HEK293 (cell line): ENCODE measurements at regions not wholly inside any gene's neighbourhood (a gene's known extent, or its start where the extent isn't known, plus 50 kb on each side); places are given as distances from the start of the nearest gene placed in this dataset.

ENCODE experiments used
- CTCF ChIA-PET: fragments of 350-600 bp; formaldehyde crosslinking; extraction: SDS; loops from one replicate; lab custom pipeline; 2021; ENCODE audit warnings: antibody characterized with exemption; lab: Yijun Ruan, JAX
- POLR2A ChIA-PET: fragments of 300-600 bp; formaldehyde crosslinking; extraction: SDS; loops from one replicate; lab custom pipeline; 2020; ENCODE audit warnings: antibody characterized with exemption, inconsistent platforms; lab: Yijun Ruan, JAX
- H3K27ac ChIP-seq: fragments of 200-500 bp; sonication (Bioruptor generic); 2 replicates; pipeline ENCODE4 v1.5.1; 2014; ENCODE audit warnings: low read depth, low read length, control low read depth, inconsistent platforms; ENCODE audit errors: extremely low read depth
- H3K36me3 ChIP-seq, 2 experiments: fragments of 200-500 bp in 1 of 2; sonication (Bioruptor generic) in 1 of 2; 1 replicate in 1 of 2; 2 replicates in 1 of 2; pipeline ENCODE4 v1.5.1; 2014 to 2017; ENCODE audit warnings: inconsistent platforms in 2 of 2, low read length in 2 of 2; ENCODE audit not compliant: control insufficient read depth in 2 of 2, insufficient read depth in 1 of 2
- H3K4me1 ChIP-seq: fragments of 200-500 bp; sonication (Bioruptor generic); 2 replicates; pipeline ENCODE4 v1.5.1; 2014; ENCODE audit warnings: mild to moderate bottlenecking, low read length, inconsistent platforms; ENCODE audit not compliant: control insufficient read depth, insufficient read depth
- H3K4me3 ChIP-seq: 2 replicates; pipeline ENCODE4 v1.5.1; 2011; ENCODE audit warnings: low read depth, mild to moderate bottlenecking, control low read depth, low read length, moderate library complexity
- H3K9me3 ChIP-seq: fragments of 200-500 bp; sonication (Bioruptor generic); 2 replicates; pipeline ENCODE4 v1.5.1; 2014; ENCODE audit warnings: low read depth, low read length, inconsistent platforms; ENCODE audit not compliant: control insufficient read depth, insufficient read depth
- HOXC10 ChIP-seq: sonication (generic); formaldehyde crosslinking; IDR thresholded peaks from 2 replicates; pipeline ENCODE4 v1.8.1; 2023; ENCODE audit warnings: mild to moderate bottlenecking, missing genetic modification reagents
- KLF10 ChIP-seq: fragments of 450-650 bp; IDR thresholded peaks from 2 replicates; pipeline ENCODE4 v1.5.1; 2018; ENCODE audit warnings: missing biosample characterization, mild to moderate bottlenecking, missing genetic modification characterization
- MEIS1 ChIP-seq: sonication (generic); formaldehyde crosslinking; IDR thresholded peaks from 2 replicates; pipeline ENCODE4 v1.8.1; 2022; ENCODE audit warnings: missing genetic modification reagents, mild to moderate bottlenecking, borderline replicate concordance
- PRDM1 ChIP-seq: fragments of 450-650 bp; formaldehyde crosslinking; IDR thresholded peaks from 2 replicates; pipeline ENCODE4; 2016; ENCODE audit warnings: missing biosample characterization, missing genetic modification characterization
- TRIM28 ChIP-seq: IDR thresholded peaks from 2 replicates; pipeline ENCODE4 v1.6.1; 2011; ENCODE audit warnings: low read length, control low read depth, borderline replicate concordance
- ZBTB20 ChIP-seq: fragments of 450-650 bp; formaldehyde crosslinking; IDR thresholded peaks from 2 replicates; pipeline ENCODE4 v1.5.1; 2016; ENCODE audit warnings: missing biosample characterization, missing genetic modification characterization
- ZBTB48 ChIP-seq: fragments of 450-650 bp; formaldehyde crosslinking; IDR thresholded peaks from 2 replicates; pipeline ENCODE4 v1.5.1; 2016; ENCODE audit warnings: missing biosample characterization, missing genetic modification characterization
- ZNF138 ChIP-seq: fragments of 450-650 bp; formaldehyde crosslinking; IDR thresholded peaks from 2 replicates; pipeline ENCODE4 v1.5.1; 2016; ENCODE audit warnings: missing biosample characterization, missing genetic modification characterization, borderline replicate concordance
- ZNF274 ChIP-seq, 2 experiments: fragments of 200-500 bp in 1 of 2; fragments of 450-650 bp in 1 of 2; sonication (Bioruptor generic) in 1 of 2; formaldehyde crosslinking in 1 of 2; IDR thresholded peaks; 2 replicates each; pipeline versions ENCODE4 v1.5.1 to v1.6.1; 2014 to 2016; ENCODE audit warnings: borderline replicate concordance in 1 of 2, inconsistent platforms in 1 of 2, low read length in 1 of 2, missing biosample characterization in 1 of 2, missing genetic modification characterization in 1 of 2
- ZNF354C ChIP-seq: fragments of 450-650 bp; formaldehyde crosslinking; IDR thresholded peaks from 2 replicates; pipeline ENCODE4 v1.5.1; 2016; ENCODE audit warnings: missing biosample characterization, missing genetic modification characterization, low read depth, borderline replicate concordance
- ZNF391 ChIP-seq: fragments of 450-650 bp; formaldehyde crosslinking; IDR thresholded peaks from 2 replicates; pipeline ENCODE4 v1.5.1; 2016; ENCODE audit warnings: low read depth, missing biosample characterization, missing genetic modification characterization, borderline replicate concordance
- ZNF501 ChIP-seq: fragments of 450-650 bp; formaldehyde crosslinking; IDR thresholded peaks from 2 replicates; pipeline ENCODE4 v1.5.1; 2016; ENCODE audit warnings: missing biosample characterization, missing genetic modification characterization
- ZNF514 ChIP-seq: fragments of 450-650 bp; formaldehyde crosslinking; IDR thresholded peaks from 2 replicates; pipeline ENCODE4 v1.5.1; 2016; ENCODE audit warnings: missing biosample characterization, missing genetic modification characterization
- ZNF654 ChIP-seq: fragments of 450-650 bp; formaldehyde crosslinking; IDR thresholded peaks from 2 replicates; pipeline ENCODE4 v1.5.1; 2016; ENCODE audit warnings: low read depth, missing biosample characterization, missing genetic modification characterization
- ZNF660 ChIP-seq: fragments of 450-650 bp; IDR thresholded peaks from 2 replicates; pipeline ENCODE4 v1.5.1; 2018; ENCODE audit warnings: missing biosample characterization, mild to moderate bottlenecking, missing genetic modification characterization
- ZNF791 ChIP-seq: fragments of 450-650 bp; formaldehyde crosslinking; IDR thresholded peaks from 2 replicates; pipeline ENCODE4 v1.5.1; 2016; ENCODE audit warnings: missing biosample characterization, missing genetic modification characterization
- ZSCAN16 ChIP-seq: fragments of 450-650 bp; formaldehyde crosslinking; IDR thresholded peaks from 2 replicates; pipeline ENCODE4 v1.5.1; 2016; ENCODE audit warnings: missing biosample characterization, missing genetic modification characterization
- TF ChIP-seq, protein P1 (sequence below): fragments of 450-650 bp; formaldehyde crosslinking; IDR thresholded peaks from 2 replicates; pipeline ENCODE4 v1.5.1; 2016; ENCODE audit warnings: missing biosample characterization, missing genetic modification characterization
- TF ChIP-seq, protein P2 (sequence below): fragments of 450-650 bp; formaldehyde crosslinking; IDR thresholded peaks from 2 replicates; pipeline ENCODE4 v1.5.1; 2016; ENCODE audit warnings: missing biosample characterization, missing genetic modification characterization
- TF ChIP-seq, protein P3 (sequence below): fragments of 450-650 bp; formaldehyde crosslinking; IDR thresholded peaks from 2 replicates; pipeline ENCODE4 v1.5.1; 2016; ENCODE audit warnings: missing biosample characterization, missing genetic modification characterization

DNA sequence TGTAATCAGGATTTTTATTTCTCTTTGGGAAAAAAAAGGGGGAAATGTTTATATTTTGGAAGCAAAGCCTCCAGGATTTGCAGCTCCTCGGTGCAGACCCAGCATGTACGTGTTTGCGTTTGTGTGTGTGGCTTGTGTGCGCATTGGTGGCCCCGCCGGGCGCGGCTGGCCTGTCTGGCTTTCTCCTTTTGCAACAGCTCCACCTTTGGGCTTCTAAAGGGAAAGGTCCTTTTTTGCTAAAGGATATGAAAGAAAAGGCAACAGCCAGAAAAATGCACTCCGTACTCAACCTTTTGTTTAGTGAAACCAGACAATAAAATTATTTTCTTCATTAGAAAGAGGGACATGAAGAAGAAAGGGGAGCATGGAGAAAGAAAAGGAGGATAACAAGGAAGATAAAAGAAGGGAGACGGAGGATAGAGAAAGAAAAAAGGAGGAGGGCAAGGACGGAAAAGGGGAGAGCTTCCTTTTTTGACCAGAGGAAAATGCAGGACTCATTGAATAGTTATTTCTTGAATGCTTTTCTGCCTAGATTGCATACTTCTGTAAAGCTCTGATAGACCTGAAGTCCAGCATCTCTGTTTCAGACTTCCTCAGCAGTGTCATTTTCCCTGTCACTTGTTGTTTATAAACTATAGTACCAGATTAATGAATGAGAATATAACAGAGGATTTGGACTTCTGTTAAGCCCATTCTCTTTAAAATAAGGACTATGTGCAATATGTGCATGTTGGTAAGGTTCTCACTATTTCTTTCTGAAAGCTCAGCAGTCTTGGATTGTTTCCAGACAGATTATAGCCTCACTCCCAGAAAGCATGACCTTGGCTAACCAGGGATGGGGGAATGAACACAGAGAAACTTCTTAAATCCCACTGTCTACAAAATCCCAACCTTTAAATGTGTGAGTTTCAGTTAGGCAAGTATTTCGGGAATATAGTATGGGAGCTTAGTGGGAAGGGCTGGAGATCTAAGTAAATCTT lies 563.1 kb upstream of the PIK3C3 start:
- POLR2A ChIA-PET, result no interaction called here
- H3K4me1 ChIP-seq, result peaks cover 3% of the 10 kb centered on the region; the same call in 1 of the 2 replicates
- H3K36me3 ChIP-seq, result no peaks in the 10 kb centered on the region
- no peak overlapping the region for H3K4me3 ChIP-seq
- H3K9me3 ChIP-seq, result no peaks in the 10 kb centered on the region
- H3K27ac ChIP-seq, result no peak overlapping the region
- TF ChIP-seq ZBTB20 (tag by site-specific recombination) (no peak), ZNF501 (tag by site-specific recombination) (no peak), ZNF391 (tag by site-specific recombination) (no peak), KLF10 (tag by site-specific recombination) (no peak), ZNF354C (tag by site-specific recombination) (no peak), ZNF654 (tag by site-specific recombination) (peak; percentile 58), MEIS1 (CRISPR knock-in tag) (no peak), ZNF660 (0 out of 2 replicates have a peak, but pooled peaks have one; percentile 33), ZNF791 (tag by site-specific recombination) (no peak), ZNF138 (no peak), PRDM1 (0 out of 2 replicates have a peak, but pooled peaks have one; percentile 8), HOXC10 (CRISPR knock-in tag) (no peak), ZSCAN16 (tag by site-specific recombination) (no peak), ZNF274 (IDR thresholded peaks at IDR 0.05; ENCODE audit: low read length) (no peak), ZNF274 (tag by site-specific recombination; IDR thresholded peaks at IDR 0.05; ENCODE audit: borderline replicate concordance) (no peak), ZNF514 (tag by site-specific recombination) (no peak)
- TF ChIP-seq, protein P1, sequence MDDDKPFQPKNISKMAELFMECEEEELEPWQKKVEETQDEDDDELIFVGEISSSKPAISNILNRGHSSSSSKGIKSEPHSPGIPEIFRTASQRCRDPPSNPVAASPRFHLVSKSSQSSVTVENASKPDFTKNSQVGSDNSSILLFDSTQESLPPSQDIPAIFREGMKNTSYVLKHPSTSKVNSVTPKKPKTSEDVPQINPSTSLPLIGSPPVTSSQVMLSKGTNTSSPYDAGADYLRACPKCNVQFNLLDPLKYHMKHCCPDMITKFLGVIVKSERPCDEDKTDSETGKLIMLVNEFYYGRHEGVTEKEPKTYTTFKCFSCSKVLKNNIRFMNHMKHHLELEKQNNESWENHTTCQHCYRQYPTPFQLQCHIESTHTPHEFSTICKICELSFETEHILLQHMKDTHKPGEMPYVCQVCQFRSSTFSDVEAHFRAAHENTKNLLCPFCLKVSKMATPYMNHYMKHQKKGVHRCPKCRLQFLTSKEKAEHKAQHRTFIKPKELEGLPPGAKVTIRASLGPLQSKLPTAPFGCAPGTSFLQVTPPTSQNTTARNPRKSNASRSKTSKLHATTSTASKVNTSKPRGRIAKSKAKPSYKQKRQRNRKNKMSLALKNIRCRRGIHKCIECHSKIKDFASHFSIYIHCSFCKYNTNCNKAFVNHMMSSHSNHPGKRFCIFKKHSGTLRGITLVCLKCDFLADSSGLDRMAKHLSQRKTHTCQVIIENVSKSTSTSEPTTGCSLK (tag by site-specific recombination), result no peak
- TF ChIP-seq, protein P2, sequence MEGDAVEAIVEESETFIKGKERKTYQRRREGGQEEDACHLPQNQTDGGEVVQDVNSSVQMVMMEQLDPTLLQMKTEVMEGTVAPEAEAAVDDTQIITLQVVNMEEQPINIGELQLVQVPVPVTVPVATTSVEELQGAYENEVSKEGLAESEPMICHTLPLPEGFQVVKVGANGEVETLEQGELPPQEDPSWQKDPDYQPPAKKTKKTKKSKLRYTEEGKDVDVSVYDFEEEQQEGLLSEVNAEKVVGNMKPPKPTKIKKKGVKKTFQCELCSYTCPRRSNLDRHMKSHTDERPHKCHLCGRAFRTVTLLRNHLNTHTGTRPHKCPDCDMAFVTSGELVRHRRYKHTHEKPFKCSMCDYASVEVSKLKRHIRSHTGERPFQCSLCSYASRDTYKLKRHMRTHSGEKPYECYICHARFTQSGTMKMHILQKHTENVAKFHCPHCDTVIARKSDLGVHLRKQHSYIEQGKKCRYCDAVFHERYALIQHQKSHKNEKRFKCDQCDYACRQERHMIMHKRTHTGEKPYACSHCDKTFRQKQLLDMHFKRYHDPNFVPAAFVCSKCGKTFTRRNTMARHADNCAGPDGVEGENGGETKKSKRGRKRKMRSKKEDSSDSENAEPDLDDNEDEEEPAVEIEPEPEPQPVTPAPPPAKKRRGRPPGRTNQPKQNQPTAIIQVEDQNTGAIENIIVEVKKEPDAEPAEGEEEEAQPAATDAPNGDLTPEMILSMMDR (tag by site-specific recombination), result peak; percentile 41; the same call in 1 of the 2 replicates
- CTCF ChIA-PET, result interaction anchor here (0.5 to 2.0 kb wide), 21 partner anchors 9 to 1424 kb away, joined by 3 to 6 read pairs (median 3); no protein-coding TSS in a partner anchor

DNA sequence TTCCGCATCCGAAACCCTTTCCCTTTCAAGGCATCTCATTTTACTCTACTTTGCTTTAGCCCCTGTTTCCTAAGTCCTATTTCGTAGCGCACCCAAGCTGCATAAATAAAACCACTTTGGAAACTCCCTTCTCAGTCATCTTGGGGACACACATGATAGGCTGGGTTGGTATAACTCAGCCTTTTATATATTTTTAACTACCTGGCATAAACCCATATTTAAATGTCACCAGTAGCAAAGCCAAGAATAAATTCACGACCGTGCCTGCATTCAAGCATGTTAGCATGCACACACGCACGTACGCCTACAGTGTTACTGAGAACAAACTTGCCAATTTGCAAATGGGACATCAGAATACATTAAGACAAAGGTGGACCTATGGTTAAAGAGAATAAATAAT lies 564.7 kb upstream of the PIK3C3 start:
- no peaks in the 10 kb centered on the region for H3K4me1 ChIP-seq
- TF ChIP-seq ZBTB48 (tag by site-specific recombination) (no peak), TRIM28 (no peak)
- TF ChIP-seq, protein P3, sequence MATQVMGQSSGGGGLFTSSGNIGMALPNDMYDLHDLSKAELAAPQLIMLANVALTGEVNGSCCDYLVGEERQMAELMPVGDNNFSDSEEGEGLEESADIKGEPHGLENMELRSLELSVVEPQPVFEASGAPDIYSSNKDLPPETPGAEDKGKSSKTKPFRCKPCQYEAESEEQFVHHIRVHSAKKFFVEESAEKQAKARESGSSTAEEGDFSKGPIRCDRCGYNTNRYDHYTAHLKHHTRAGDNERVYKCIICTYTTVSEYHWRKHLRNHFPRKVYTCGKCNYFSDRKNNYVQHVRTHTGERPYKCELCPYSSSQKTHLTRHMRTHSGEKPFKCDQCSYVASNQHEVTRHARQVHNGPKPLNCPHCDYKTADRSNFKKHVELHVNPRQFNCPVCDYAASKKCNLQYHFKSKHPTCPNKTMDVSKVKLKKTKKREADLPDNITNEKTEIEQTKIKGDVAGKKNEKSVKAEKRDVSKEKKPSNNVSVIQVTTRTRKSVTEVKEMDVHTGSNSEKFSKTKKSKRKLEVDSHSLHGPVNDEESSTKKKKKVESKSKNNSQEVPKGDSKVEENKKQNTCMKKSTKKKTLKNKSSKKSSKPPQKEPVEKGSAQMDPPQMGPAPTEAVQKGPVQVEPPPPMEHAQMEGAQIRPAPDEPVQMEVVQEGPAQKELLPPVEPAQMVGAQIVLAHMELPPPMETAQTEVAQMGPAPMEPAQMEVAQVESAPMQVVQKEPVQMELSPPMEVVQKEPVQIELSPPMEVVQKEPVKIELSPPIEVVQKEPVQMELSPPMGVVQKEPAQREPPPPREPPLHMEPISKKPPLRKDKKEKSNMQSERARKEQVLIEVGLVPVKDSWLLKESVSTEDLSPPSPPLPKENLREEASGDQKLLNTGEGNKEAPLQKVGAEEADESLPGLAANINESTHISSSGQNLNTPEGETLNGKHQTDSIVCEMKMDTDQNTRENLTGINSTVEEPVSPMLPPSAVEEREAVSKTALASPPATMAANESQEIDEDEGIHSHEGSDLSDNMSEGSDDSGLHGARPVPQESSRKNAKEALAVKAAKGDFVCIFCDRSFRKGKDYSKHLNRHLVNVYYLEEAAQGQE, result no peak
- TF ChIP-seq, all 188 proteins: peak for 0
- CTCF ChIA-PET, result interaction anchor here (0.6 to 1.3 kb wide), 3 partner anchors 9 to 815 kb away, joined by 3 to 4 read pairs (median 4); no protein-coding TSS in a partner anchor
- Histone ChIP-seq H3K9me3 (no peaks in the 10 kb centered on the region), H3K4me3 (no peak overlapping the region), H3K36me3 (no peaks in the 10 kb centered on the region), H3K27ac (no peak overlapping the region)
- POLR2A ChIA-PET, result no interaction called here
